Common myeloid progenitor, CD34-positive (primary cell): ENCODE measurements at regions not wholly inside any gene's neighbourhood (a gene's known extent, or its start where the extent isn't known, plus 50 kb on each side); places are given as distances from the start of the nearest gene placed in this dataset.

ENCODE experiments used
- CTCF ChIA-PET: fragments of 350-600 bp; sonication (Branson Sonifier 250); formaldehyde crosslinking; loops from one replicate; lab custom pipeline; 2021; ENCODE audit warnings: antibody characterized with exemption; lab: Charles Lee
- POLR2A ChIA-PET: fragments of 350-600 bp; sonication (Branson Sonifier 250); formaldehyde crosslinking; loops from one replicate; lab custom pipeline; 2021; ENCODE audit warnings: antibody characterized with exemption; lab: Charles Lee
- DNase-seq, 3 donors: peaks; one replicate each; pipeline versions ENCODE4 v3.0.0 to v3.0.0-alpha.2; 2013
- H3K27ac ChIP-seq, 2 experiments: 1 replicate in 1 of 2; 2 replicates in 1 of 2; pipeline ENCODE4 v1.7.0; 2013; ENCODE audit warnings: inconsistent platforms in 2 of 2, low read length in 2 of 2, mild to moderate bottlenecking in 2 of 2, low read depth in 1 of 2, moderate library complexity in 1 of 2; ENCODE audit not compliant: severe bottlenecking in 2 of 2, insufficient read depth in 1 of 2, poor library complexity in 1 of 2
- H3K27me3 ChIP-seq, 5 experiments: replicated peaks in 2 of 5; 1 replicate in 3 of 5; 2 replicates in 2 of 5; pipeline versions ENCODE4 v1.6.1 to v1.7.0; 2013; ENCODE audit warnings: low read length in 4 of 5, mild to moderate bottlenecking in 2 of 5, moderate library complexity in 2 of 5, inconsistent platforms in 1 of 5; ENCODE audit not compliant: insufficient read depth in 5 of 5, control insufficient read depth in 4 of 5
- H3K36me3 ChIP-seq, 4 experiments: 1 replicate in 2 of 4; 2 replicates in 2 of 4; pipeline versions ENCODE4 v1.6.1 to v1.7.0; 2013; ENCODE audit warnings: low read length in 3 of 4, control low read depth in 1 of 4, mild to moderate bottlenecking in 1 of 4; ENCODE audit not compliant: control insufficient read depth in 4 of 4, insufficient read depth in 4 of 4
- H3K4me1 ChIP-seq, 4 experiments: 1 replicate in 3 of 4; 2 replicates in 1 of 4; pipeline versions ENCODE4 v1.6.1 to v1.7.1; 2013; ENCODE audit warnings: low read length in 3 of 4, mild to moderate bottlenecking in 3 of 4, control low read depth in 1 of 4, inconsistent platforms in 1 of 4, moderate library complexity in 1 of 4; ENCODE audit not compliant: control insufficient read depth in 4 of 4, insufficient read depth in 4 of 4; ENCODE audit errors: control extremely low read depth in 1 of 4
- H3K4me3 ChIP-seq, 7 experiments: 1 replicate in 4 of 7; 2 replicates in 3 of 7; pipeline versions ENCODE4 v1.5.1 to v1.7.0; 2013; ENCODE audit warnings: mild to moderate bottlenecking in 7 of 7, low read length in 6 of 7, moderate library complexity in 6 of 7, inconsistent platforms in 2 of 7, low read depth in 2 of 7, control low read depth in 1 of 7; ENCODE audit not compliant: insufficient read depth in 4 of 7, control insufficient read depth in 1 of 7; ENCODE audit errors: extremely low read depth in 1 of 7
- H3K9me3 ChIP-seq, 5 experiments: 1 replicate in 4 of 5; 2 replicates in 1 of 5; pipeline versions ENCODE4 v1.6.1 to v1.7.1; 2013; ENCODE audit warnings: low read length in 4 of 5, mild to moderate bottlenecking in 2 of 5, inconsistent platforms in 1 of 5, low read depth in 1 of 5, moderate library complexity in 1 of 5; ENCODE audit not compliant: control insufficient read depth in 4 of 5, insufficient read depth in 2 of 5; ENCODE audit errors: control extremely low read depth in 1 of 5
- WGBS: methylation state at CpG from one replicate; pipeline ENCODE4 v1.1.5; 2013; ENCODE audit not compliant: insufficient coverage; 5-methylcytosine and 5-hydroxymethylcytosine counted together

DNA sequence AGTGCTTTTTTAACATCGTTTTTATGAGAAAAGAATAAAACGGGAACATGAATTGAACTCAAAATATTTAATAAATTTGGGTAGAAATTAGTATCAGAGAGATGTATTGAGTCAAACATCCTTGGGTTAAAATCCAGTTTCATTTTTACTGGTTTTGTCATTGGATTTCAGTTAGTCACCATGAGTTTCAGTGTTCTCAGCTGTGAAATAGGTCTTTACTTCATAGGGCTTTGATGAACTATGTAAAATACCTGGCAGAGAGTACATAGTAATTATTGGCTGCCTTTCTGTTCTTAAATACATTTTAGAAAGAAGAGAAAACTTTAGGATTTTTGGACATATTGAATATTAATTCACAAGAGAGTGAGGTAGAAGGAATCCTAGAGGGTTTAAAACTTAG, 105.8 kb downstream of the TANC2 start:
- ChIA-PET POLR2A (no interaction called here), CTCF (interaction anchor here (1.4 kb wide), 1 partner anchor 11 kb away, joined by 3 read pairs; no protein-coding TSS in a partner anchor)
- H3K4me3 ChIP-seq, result no peak overlapping the region
- no peaks in the 10 kb centered on the region for H3K36me3 ChIP-seq
- H3K9me3 ChIP-seq, result no peaks in the 10 kb centered on the region
- whole genome bisulfite sequencing, result no CpG with 5 or more reads among the region's 2 CpGs
- no peaks in the 10 kb centered on the region for H3K27me3 ChIP-seq
- DNase-seq, result no peak
- peaks cover 0 to 17% (median 5%) of the 10 kb centered on the region in 4 experiments for H3K4me1 ChIP-seq
- H3K27ac ChIP-seq, result no peak overlapping the region

DNA sequence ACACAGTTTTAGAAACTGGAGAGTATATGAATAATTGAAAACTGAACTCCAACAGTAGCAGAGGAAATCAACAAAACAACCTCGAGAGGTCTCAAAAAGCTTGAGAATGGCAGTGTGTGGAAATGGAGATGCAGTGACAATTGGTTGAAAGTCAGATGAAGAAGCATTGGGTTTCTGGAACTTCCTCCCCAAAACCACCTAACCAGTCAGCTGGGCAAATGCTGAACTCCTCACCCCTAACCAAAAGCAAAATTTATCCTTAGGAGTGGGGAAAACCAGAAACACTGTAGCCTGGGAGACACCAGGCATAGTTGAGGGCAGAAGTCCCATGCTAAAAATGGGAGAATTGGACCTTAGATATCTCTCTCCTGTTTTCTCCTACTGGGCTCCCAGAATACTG, 109.9 kb downstream of the TANC2 start:
- peak in 2 of 3 donors; percentile 36 to 39 for DNase-seq
- WGBS, result no CpG with 5 or more reads among the region's 1 CpG
- ChIA-PET CTCF (interaction anchor here (0.5 to 0.6 kb wide), 2 partner anchors 78 to 233 kb away, joined by 3 read pairs; no protein-coding TSS in a partner anchor), POLR2A (no interaction called here)
- no peaks in the 10 kb centered on the region for H3K36me3 ChIP-seq
- no peak overlapping the region for H3K27ac ChIP-seq
- H3K9me3 ChIP-seq, result no peaks in the 10 kb centered on the region
- no peaks in the 10 kb centered on the region for H3K4me1 ChIP-seq
- no peaks in the 10 kb centered on the region for H3K27me3 ChIP-seq
- peak overlapping the region in 1 of 7 experiments; percentile 15 for H3K4me3 ChIP-seq

DNA sequence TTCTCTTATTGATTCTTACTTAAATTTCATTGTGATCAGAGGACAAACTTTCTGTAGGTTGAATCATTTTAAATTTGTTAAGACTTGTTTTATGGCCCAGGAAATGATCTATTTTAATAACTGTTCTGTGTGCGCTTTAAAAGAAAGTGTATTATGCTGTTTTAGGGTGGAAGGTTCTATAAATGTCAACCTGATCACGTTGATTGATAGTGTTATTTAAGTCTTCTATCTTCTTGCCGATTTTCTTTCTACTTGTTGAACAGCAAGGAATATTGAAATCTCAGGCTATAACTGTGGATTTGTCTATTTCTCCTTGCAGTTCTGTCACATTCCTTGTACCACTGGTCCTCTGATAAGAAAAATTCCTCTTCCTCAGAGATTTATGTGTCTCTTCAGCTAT, 112.7 kb downstream of the TANC2 start:
- Histone ChIP-seq H3K9me3 (no peaks in the 10 kb centered on the region), H3K4me1 (no peaks in the 10 kb centered on the region), H3K4me3 (no peak overlapping the region), H3K27me3 (no peaks in the 10 kb centered on the region), H3K36me3 (peaks cover 0 to 3% (median 0%) of the 10 kb centered on the region in 4 experiments), H3K27ac (no peak overlapping the region)
- WGBS, result no CpG with 5 or more reads among the region's 3 CpGs
- DNase-seq, result no peak
- ChIA-PET CTCF (interaction anchor here (1.3 kb wide), 1 partner anchor 328 kb away, joined by 4 read pairs; no protein-coding TSS in a partner anchor), POLR2A (no interaction called here)

DNA sequence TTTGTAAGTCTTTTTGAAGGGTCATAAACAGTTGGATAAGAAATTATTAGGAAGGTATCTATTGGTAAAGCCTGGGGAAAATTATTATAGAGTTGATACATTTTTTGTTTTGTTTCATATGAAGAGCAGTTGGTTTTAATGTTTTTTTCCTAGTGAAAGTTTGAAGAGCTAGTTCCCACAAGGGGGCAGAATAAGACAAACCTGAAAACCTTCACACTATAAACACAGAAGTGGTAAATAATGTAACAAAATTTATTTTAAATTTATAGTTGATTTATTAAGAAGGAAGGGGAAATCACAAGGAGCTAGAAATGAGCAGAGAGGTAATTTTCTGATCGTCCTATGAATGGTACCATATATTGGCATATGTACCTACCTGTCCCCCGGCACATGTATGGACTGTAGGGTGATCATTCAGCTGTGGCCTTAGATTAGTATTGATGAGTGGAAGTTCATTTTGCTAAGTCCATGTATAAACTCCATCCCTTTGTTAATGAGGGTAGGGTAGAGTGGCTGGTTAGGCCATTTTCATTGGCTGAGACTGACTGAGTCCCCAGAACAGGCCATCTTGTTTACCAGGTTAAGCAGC, 116.3 kb downstream of the TANC2 start:
- H3K27ac ChIP-seq, result no peak overlapping the region
- no peaks in the 10 kb centered on the region for H3K27me3 ChIP-seq
- ChIA-PET POLR2A (no interaction called here), CTCF (interaction anchor here (0.9 to 3.4 kb wide), 11 partner anchors 10 to 397 kb away, joined by 3 to 26 read pairs (median 5); no protein-coding TSS in a partner anchor)
- H3K4me3 ChIP-seq, result no peak overlapping the region
- DNase-seq, result peak; percentile 40 to 68 (median 59)
- H3K9me3 ChIP-seq, result no peaks in the 10 kb centered on the region
- no peaks in the 10 kb centered on the region for H3K4me1 ChIP-seq
- H3K36me3 ChIP-seq, result peaks cover 0 to 3% (median 0%) of the 10 kb centered on the region in 4 experiments
- WGBS, result 100% methylated on average over 1 of the region's 2 CpGs

DNA sequence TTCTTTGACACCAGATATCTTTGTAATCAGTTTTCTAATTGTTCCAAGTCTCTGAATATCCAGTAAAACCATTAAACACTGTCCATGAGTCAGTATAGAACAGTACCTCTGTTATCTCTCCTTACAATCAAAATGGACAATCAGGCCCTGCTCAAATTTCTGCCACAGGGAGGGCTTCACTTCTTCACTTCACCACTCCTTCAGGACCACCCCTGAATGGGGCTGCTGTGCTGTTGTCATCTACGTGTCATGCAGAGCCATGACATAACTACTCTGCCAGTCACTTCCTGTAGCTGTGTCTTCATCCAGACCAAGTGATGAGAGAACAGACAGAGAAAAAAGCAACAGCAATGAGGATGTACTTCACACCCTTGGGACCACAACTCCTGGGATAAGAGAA, 116.9 kb downstream of the TANC2 start:
- ChIA-PET CTCF (interaction anchor here (0.9 to 3.4 kb wide), 10 partner anchors 9 to 396 kb away, joined by 3 to 26 read pairs (median 5); no protein-coding TSS in a partner anchor), POLR2A (no interaction called here)
- Histone ChIP-seq H3K27ac (no peak overlapping the region), H3K4me1 (no peaks in the 10 kb centered on the region), H3K27me3 (no peaks in the 10 kb centered on the region), H3K9me3 (no peaks in the 10 kb centered on the region), H3K36me3 (peaks cover 0 to 3% (median 0%) of the 10 kb centered on the region in 4 experiments), H3K4me3 (no peak overlapping the region)
- WGBS, result 78% methylated on average over 1 of the region's 1 CpG
- peak in 2 of 3 donors; percentile 17 to 32 for DNase-seq

DNA sequence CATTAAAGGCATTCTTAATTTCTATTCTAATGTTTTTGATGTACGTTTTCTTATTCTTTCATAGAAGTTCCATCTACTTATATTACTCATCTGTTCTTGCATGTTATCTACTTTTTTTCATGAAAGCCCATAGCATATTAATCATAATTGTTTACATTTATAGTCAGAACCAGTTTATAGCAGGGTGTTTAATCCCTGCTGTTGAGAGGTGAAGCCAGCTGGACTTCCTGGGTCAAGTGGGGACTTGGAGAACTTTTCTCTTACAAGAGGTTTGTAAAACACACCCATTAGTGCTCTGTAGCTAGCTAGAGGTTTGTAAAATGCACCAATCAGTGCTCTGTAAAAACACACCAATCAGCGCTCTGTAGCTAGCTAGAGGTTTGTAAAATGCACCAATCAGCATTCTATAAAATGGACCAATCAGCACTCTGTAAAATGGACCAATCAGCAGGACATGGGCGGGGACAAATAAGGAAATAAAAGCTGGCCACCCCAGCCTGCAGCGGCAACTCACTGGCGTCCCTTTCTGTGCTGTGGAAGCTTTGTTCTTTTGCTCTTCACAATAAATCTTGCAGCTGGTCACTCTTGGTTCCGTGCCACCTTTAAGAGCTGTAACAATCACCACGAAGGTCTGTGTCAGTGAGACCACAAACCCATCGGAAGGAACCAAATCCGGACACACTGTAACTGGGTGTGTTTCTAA, 120.6 kb downstream of the TANC2 start:
- H3K9me3 ChIP-seq, result no peaks in the 10 kb centered on the region
- DNase-seq, result no peak
- no peaks in the 10 kb centered on the region for H3K4me1 ChIP-seq
- no peak overlapping the region for H3K27ac ChIP-seq
- 98% methylated on average over 8 of the region's 9 CpGs for WGBS
- peaks cover 0 to 3% (median 0%) of the 10 kb centered on the region in 4 experiments for H3K36me3 ChIP-seq
- H3K4me3 ChIP-seq, result no peak overlapping the region
- ChIA-PET CTCF (interaction anchor here (1.1 kb wide), 1 partner anchor 10 kb away, joined by 3 read pairs; no protein-coding TSS in a partner anchor), POLR2A (no interaction called here)
- H3K27me3 ChIP-seq, result no peaks in the 10 kb centered on the region
